WTC11 (cell line): ENCODE measurements at regions not wholly inside any gene's neighbourhood (a gene's known extent, or its start where the extent isn't known, plus 50 kb on each side); places are given as distances from the start of the nearest gene placed in this dataset.

Experiments used
- ATAC-seq: fragments of 200-7000 bp; cut with Tn5 transposase; 2 replicates; pipeline ENCODE4 v1.10.0; 2021; ENCODE audit warnings: mild to moderate bottlenecking, moderate library complexity
- CTCF ChIA-PET: fragments of 300-600 bp; sonication (Branson Sonifier 250); formaldehyde crosslinking; loops from one replicate; lab custom pipeline; 2021; ENCODE audit warnings: antibody characterized with exemption; lab: Charles Lee
- POLR2A ChIA-PET: fragments of 350-600 bp; sonication (Branson Sonifier 250); formaldehyde crosslinking; loops from one replicate; lab custom pipeline; 2021; ENCODE audit warnings: antibody characterized with exemption; lab: Charles Lee
- DNase-seq: peaks from one replicate; pipeline ENCODE4 v3.0.0; 2021; ENCODE audit warnings: low spot score
- H3K27ac Mint-ChIP-seq: 2 replicates; pipeline ENCODE4 v1.8.0; 2021; ENCODE audit warnings: mixed read lengths
- H3K27me3 Mint-ChIP-seq: 2 replicates; pipeline ENCODE4 v1.8.0; 2021; ENCODE audit warnings: low read depth, mild to moderate bottlenecking, moderate library complexity, mixed read lengths
- H3K36me3 Mint-ChIP-seq: 2 replicates; pipeline ENCODE4 v1.8.0; 2021; ENCODE audit warnings: mixed read lengths
- H3K4me1 Mint-ChIP-seq: 2 replicates; pipeline ENCODE4 v1.8.0; 2022; ENCODE audit warnings: mixed read lengths
- H3K4me3 Mint-ChIP-seq: 2 replicates; pipeline ENCODE4 v1.8.0; 2021; ENCODE audit warnings: mild to moderate bottlenecking, moderate library complexity, mixed read lengths
- H3K9me3 Mint-ChIP-seq: 2 replicates; pipeline ENCODE4 v1.8.0; 2021; ENCODE audit warnings: mixed read lengths
- ATF1 ChIP-seq: sonication (generic); formaldehyde crosslinking; IDR thresholded peaks from 2 replicates; pipeline ENCODE4 v1.8.1; 2023; ENCODE audit warnings: mild to moderate bottlenecking, moderate library complexity, missing genetic modification reagents
- KAT7 ChIP-seq: sonication (generic); formaldehyde crosslinking; IDR thresholded peaks from 2 replicates; pipeline ENCODE4 v1.8.1; 2023; ENCODE audit warnings: missing genetic modification reagents, mild to moderate bottlenecking, borderline replicate concordance
- OVOL2 ChIP-seq: fragments of 250-450 bp; sonication (Bioruptor Pico); IDR thresholded peaks from 2 replicates; pipeline ENCODE4 v1.9.0; 2021; ENCODE audit warnings: mild to moderate bottlenecking, borderline replicate concordance
- RELA ChIP-seq: sonication (generic); formaldehyde crosslinking; IDR thresholded peaks from 2 replicates; pipeline ENCODE4 v1.8.1; 2022; ENCODE audit warnings: missing genetic modification reagents, mild to moderate bottlenecking, borderline replicate concordance
- SP1 ChIP-seq: sonication (generic); formaldehyde crosslinking; conservative IDR thresholded peaks from 2 replicates; pipeline ENCODE4 v1.8.1; 2022; ENCODE audit warnings: missing genetic modification reagents
- TCF7 ChIP-seq: sonication (generic); formaldehyde crosslinking; IDR thresholded peaks from 2 replicates; pipeline ENCODE4 v1.8.0; 2022; ENCODE audit warnings: mild to moderate bottlenecking, low read depth, missing genetic modification reagents, moderate library complexity
- TEAD1 ChIP-seq: sonication (generic); formaldehyde crosslinking; IDR thresholded peaks from 2 replicates; pipeline ENCODE4 v1.8.0; 2022; ENCODE audit warnings: mild to moderate bottlenecking, missing genetic modification reagents
- ZNF416 ChIP-seq: fragments of 250-450 bp; sonication (Bioruptor Pico); IDR thresholded peaks from 2 replicates; pipeline ENCODE4 v1.9.0; 2021; ENCODE audit warnings: mild to moderate bottlenecking, inconsistent platforms
- ZNF671 ChIP-seq: fragments of 250-450 bp; sonication (Bioruptor Pico); IDR thresholded peaks from 2 replicates; pipeline ENCODE4 v1.8.0; 2021; ENCODE audit warnings: mild to moderate bottlenecking
- TF ChIP-seq, protein P1 (sequence below): sonication (generic); formaldehyde crosslinking; IDR thresholded peaks from 2 replicates; pipeline ENCODE4 v1.8.0; 2023; ENCODE audit warnings: missing genetic modification reagents
- TF ChIP-seq, protein P2 (sequence below): sonication (generic); formaldehyde crosslinking; IDR thresholded peaks from 2 replicates; pipeline ENCODE4 v1.8.1; 2023; ENCODE audit warnings: mild to moderate bottlenecking, missing genetic modification reagents, moderate library complexity
- TF ChIP-seq, protein P3 (sequence below): fragments of 200-600 bp; IDR thresholded peaks from 2 replicates; pipeline ENCODE4 v1.8.0; 2022; ENCODE audit warnings: antibody characterized with exemption
- TF ChIP-seq, protein P4 (sequence below): sonication (generic); formaldehyde crosslinking; IDR thresholded peaks from 2 replicates; pipeline ENCODE4 v1.8.0; 2022; ENCODE audit warnings: mild to moderate bottlenecking, missing genetic modification reagents
- TF ChIP-seq, protein P5 (sequence below): sonication (generic); formaldehyde crosslinking; IDR thresholded peaks from 2 replicates; pipeline ENCODE4 v1.8.1; 2023; ENCODE audit warnings: mild to moderate bottlenecking, missing genetic modification reagents
- TF ChIP-seq, protein P6 (sequence below): sonication (generic); formaldehyde crosslinking; IDR thresholded peaks from 2 replicates; pipeline ENCODE4 v1.8.0; 2023; ENCODE audit warnings: missing genetic modification reagents, mild to moderate bottlenecking, borderline replicate concordance
- TF ChIP-seq, protein P7 (sequence below): fragments of 250-450 bp; sonication (Bioruptor Pico); IDR thresholded peaks from 2 replicates; pipeline ENCODE4 v1.9.0; 2021; ENCODE audit warnings: moderate library complexity, mild to moderate bottlenecking, inconsistent platforms, borderline replicate concordance
- TF ChIP-seq, protein P8 (sequence below): sonication (generic); formaldehyde crosslinking; IDR thresholded peaks from 2 replicates; pipeline ENCODE4 v1.8.1; 2022; ENCODE audit warnings: mild to moderate bottlenecking, moderate library complexity, missing genetic modification reagents

DNA sequence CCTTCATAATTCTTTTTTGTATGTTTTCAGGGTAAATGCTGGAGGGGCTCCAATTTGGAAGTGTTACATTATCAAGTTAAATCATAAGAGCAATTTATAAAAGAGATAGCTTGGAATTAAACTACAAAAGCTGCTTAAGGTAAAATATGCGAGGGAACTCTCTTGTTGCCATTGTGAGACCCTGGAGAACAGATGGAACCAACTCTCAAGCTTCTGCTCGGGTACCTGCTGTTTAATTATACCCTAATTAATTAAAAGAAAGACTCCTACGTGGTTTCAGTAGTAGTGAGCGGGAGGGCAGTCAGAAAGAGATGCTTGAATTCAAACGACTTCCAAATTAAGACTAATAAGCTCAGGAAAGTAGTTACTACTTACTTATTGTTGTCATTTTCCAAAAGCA lies 313.1 kb upstream of the TACR3 start:
- POLR2A ChIA-PET: no interaction called here
- no peak for ATAC-seq
- Mint-ChIP-seq H3K27ac (no peak overlapping the region), H3K27me3 (no peaks in the 10 kb centered on the region), H3K4me1 (peaks cover 8% of the 10 kb centered on the region; the same call in 1 of the 2 replicates), H3K36me3 (no peaks in the 10 kb centered on the region), H3K4me3 (no peak overlapping the region), H3K9me3 (no peaks in the 10 kb centered on the region; the same call in 1 of the 2 replicates)
- DNase-seq: no peak
- TF ChIP-seq TEAD1 (CRISPR knock-in tag): no peak
- TF ChIP-seq ZNF671: no peak
- TF ChIP-seq, protein P1, sequence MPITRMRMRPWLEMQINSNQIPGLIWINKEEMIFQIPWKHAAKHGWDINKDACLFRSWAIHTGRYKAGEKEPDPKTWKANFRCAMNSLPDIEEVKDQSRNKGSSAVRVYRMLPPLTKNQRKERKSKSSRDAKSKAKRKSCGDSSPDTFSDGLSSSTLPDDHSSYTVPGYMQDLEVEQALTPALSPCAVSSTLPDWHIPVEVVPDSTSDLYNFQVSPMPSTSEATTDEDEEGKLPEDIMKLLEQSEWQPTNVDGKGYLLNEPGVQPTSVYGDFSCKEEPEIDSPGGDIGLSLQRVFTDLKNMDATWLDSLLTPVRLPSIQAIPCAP: no peak
- no peak for TF ChIP-seq SP1
- TF ChIP-seq TCF7: no peak
- TF ChIP-seq, protein P2, sequence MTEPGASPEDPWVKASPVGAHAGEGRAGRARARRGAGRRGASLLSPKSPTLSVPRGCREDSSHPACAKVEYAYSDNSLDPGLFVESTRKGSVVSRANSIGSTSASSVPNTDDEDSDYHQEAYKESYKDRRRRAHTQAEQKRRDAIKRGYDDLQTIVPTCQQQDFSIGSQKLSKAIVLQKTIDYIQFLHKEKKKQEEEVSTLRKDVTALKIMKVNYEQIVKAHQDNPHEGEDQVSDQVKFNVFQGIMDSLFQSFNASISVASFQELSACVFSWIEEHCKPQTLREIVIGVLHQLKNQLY (CRISPR knock-in tag): no peak
- no peak for TF ChIP-seq RELA (CRISPR knock-in tag)
- TF ChIP-seq KAT7 (CRISPR knock-in tag): no peak
- TF ChIP-seq ZNF416 (CRISPR knock-in tag): no peak
- TF ChIP-seq, protein P3, sequence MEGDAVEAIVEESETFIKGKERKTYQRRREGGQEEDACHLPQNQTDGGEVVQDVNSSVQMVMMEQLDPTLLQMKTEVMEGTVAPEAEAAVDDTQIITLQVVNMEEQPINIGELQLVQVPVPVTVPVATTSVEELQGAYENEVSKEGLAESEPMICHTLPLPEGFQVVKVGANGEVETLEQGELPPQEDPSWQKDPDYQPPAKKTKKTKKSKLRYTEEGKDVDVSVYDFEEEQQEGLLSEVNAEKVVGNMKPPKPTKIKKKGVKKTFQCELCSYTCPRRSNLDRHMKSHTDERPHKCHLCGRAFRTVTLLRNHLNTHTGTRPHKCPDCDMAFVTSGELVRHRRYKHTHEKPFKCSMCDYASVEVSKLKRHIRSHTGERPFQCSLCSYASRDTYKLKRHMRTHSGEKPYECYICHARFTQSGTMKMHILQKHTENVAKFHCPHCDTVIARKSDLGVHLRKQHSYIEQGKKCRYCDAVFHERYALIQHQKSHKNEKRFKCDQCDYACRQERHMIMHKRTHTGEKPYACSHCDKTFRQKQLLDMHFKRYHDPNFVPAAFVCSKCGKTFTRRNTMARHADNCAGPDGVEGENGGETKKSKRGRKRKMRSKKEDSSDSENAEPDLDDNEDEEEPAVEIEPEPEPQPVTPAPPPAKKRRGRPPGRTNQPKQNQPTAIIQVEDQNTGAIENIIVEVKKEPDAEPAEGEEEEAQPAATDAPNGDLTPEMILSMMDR: no peak
- TF ChIP-seq, protein P4, sequence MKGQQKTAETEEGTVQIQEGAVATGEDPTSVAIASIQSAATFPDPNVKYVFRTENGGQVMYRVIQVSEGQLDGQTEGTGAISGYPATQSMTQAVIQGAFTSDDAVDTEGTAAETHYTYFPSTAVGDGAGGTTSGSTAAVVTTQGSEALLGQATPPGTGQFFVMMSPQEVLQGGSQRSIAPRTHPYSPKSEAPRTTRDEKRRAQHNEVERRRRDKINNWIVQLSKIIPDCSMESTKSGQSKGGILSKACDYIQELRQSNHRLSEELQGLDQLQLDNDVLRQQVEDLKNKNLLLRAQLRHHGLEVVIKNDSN (CRISPR knock-in tag): no peak
- no peak for TF ChIP-seq ATF1
- TF ChIP-seq, protein P5, sequence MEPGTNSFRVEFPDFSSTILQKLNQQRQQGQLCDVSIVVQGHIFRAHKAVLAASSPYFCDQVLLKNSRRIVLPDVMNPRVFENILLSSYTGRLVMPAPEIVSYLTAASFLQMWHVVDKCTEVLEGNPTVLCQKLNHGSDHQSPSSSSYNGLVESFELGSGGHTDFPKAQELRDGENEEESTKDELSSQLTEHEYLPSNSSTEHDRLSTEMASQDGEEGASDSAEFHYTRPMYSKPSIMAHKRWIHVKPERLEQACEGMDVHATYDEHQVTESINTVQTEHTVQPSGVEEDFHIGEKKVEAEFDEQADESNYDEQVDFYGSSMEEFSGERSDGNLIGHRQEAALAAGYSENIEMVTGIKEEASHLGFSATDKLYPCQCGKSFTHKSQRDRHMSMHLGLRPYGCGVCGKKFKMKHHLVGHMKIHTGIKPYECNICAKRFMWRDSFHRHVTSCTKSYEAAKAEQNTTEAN (CRISPR knock-in tag): no peak
- TF ChIP-seq, protein P6, sequence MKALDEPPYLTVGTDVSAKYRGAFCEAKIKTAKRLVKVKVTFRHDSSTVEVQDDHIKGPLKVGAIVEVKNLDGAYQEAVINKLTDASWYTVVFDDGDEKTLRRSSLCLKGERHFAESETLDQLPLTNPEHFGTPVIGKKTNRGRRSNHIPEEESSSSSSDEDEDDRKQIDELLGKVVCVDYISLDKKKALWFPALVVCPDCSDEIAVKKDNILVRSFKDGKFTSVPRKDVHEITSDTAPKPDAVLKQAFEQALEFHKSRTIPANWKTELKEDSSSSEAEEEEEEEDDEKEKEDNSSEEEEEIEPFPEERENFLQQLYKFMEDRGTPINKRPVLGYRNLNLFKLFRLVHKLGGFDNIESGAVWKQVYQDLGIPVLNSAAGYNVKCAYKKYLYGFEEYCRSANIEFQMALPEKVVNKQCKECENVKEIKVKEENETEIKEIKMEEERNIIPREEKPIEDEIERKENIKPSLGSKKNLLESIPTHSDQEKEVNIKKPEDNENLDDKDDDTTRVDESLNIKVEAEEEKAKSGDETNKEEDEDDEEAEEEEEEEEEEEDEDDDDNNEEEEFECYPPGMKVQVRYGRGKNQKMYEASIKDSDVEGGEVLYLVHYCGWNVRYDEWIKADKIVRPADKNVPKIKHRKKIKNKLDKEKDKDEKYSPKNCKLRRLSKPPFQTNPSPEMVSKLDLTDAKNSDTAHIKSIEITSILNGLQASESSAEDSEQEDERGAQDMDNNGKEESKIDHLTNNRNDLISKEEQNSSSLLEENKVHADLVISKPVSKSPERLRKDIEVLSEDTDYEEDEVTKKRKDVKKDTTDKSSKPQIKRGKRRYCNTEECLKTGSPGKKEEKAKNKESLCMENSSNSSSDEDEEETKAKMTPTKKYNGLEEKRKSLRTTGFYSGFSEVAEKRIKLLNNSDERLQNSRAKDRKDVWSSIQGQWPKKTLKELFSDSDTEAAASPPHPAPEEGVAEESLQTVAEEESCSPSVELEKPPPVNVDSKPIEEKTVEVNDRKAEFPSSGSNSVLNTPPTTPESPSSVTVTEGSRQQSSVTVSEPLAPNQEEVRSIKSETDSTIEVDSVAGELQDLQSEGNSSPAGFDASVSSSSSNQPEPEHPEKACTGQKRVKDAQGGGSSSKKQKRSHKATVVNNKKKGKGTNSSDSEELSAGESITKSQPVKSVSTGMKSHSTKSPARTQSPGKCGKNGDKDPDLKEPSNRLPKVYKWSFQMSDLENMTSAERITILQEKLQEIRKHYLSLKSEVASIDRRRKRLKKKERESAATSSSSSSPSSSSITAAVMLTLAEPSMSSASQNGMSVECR (CRISPR knock-in tag): no peak
- TF ChIP-seq, protein P7, sequence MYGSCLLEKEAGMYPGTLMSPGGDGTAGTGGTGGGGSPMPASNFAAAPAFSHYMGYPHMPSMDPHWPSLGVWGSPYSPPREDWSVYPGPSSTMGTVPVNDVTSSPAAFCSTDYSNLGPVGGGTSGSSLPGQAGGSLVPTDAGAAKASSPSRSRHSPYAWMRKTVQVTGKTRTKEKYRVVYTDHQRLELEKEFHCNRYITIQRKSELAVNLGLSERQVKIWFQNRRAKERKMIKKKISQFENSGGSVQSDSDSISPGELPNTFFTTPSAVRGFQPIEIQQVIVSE (CRISPR knock-in tag): no peak
- TF ChIP-seq, protein P8, sequence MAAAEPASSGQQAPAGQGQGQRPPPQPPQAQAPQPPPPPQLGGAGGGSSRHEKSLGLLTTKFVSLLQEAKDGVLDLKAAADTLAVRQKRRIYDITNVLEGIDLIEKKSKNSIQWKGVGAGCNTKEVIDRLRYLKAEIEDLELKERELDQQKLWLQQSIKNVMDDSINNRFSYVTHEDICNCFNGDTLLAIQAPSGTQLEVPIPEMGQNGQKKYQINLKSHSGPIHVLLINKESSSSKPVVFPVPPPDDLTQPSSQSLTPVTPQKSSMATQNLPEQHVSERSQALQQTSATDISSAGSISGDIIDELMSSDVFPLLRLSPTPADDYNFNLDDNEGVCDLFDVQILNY (CRISPR knock-in tag): no peak
- no peak for TF ChIP-seq OVOL2 (CRISPR knock-in tag)
- CTCF ChIA-PET: no interaction called here
